HG03135 (cell line): ENCODE measurements at regions not wholly inside any gene's neighbourhood (a gene's known extent, or its start where the extent isn't known, plus 50 kb on each side); places are given as distances from the start of the nearest gene placed in this dataset.

Experiments
- ATAC-seq: cut with Tn5 transposase; IDR thresholded peaks from one replicate; pipeline ENCODE4 v1.9.1; 2021; ENCODE audit warnings: mild to moderate bottlenecking, moderate library complexity; ENCODE audit not compliant: unreplicated experiment

DNA sequence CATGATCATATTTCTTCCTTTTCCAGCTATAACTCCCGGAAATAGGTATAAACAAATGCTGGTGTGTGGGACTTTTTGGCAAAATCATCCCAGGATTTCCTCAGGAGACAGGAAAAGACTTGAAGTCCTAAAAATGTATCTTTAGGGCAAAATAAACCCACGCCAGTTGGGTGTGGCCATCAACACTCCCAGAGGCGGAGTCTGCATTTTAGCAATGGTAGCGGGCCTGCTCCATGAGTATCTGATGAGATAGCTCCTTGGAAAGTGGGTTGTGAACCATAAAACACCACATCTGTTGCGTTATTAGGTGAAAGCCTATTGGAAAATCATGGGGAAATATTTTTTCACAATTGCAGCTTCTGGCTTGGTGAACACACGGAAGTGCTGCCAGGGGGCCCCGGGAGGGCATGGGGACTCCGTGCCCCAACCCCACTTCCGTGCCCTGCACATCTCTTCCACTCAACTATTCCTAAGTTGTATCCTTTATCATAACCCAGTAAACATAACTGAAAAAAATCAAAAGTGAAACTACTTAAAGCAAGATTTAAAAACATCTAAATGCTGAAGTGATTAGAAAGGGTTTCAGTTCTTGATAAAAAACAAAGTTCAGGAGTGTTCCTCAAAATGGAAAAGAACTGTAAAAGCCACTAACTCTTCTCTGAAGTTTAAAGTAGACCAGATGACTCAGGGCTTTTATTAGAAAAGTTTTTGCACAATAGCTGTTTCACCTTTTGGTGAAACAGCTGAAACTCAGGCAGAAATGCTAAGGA is 111.2 kb downstream of the LRRC70 start:
- peak; percentile 51 for ATAC-seq

DNA sequence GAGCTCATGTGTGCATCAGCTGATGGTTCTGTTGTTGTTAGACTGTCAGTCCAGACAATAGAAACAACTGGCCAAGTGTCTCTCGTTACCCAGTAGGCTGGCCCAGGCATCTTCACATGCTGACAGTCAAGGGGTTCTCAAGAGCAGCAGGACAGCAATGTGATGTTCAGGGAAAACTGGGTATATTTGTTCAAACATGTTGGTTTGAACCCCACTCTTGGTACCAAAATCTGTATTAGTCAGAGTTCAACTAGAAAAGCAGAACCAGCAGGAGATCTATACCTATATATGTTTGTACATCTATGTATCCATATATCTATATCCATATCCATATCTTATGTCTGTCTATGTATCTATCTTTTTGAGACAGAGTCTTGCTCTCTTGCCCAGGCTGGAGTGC is 108.1 kb downstream of the LRRC70 start:
- ATAC-seq = no peak

DNA sequence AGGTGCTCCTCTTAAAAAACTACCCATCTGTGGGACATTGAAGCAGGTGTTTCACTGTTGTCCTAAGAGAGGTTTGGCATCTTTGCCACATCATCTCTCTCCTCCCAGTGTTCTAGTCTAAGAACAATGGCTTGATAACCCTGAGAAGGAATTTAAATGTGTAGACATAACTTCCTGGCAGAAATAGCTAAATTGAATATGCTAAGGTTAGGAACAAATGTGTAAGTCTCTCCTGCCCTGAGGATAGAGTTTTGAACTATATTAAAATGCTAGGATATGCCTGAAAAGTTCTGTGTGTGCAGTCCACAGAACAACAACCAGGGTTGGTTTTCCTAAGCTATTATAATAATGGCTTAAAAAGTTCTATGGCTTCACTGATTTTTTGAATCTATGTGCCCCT is 106.6 kb downstream of the LRRC70 start:
- ATAC-seq = no peak

DNA sequence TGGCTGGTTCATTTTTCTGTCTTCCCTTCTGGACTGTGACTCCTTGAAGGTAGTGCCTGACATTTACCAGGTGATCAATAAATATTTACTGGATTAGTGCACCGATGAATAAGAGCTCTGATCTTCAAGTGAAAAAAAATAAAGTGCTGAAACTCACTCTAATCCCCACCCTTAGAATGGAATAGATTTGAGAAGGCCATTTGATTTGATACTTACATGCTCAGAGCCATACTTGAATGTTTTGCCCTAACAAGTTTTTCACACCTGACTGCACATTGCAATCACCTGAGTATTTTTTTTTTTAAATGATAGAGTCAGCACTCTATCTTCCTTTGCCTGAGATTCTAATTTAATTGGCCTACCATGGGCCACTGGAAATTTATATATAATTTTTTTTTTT is 105.7 kb downstream of the LRRC70 start:
- no peak for ATAC-seq

DNA sequence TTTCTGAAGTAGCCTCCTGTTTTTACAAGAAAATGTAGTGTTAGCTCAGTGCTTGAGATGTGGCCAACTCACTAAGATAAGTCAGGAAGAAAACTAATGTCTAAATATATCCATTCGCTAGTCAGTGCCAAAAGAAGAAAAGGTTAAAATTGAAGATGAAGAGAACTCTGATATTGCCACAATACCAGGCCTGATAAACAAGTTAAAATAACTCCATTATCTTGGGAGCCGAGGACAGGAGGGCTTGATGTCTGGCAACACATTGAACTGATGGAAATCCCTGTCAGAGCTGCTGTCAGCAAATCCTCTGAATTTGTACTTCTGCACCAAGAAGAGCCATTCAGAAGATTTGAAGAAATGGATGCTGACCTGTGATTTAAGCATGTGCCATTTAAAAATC is 103.4 kb downstream of the LRRC70 start:
- ATAC-seq = no peak

DNA sequence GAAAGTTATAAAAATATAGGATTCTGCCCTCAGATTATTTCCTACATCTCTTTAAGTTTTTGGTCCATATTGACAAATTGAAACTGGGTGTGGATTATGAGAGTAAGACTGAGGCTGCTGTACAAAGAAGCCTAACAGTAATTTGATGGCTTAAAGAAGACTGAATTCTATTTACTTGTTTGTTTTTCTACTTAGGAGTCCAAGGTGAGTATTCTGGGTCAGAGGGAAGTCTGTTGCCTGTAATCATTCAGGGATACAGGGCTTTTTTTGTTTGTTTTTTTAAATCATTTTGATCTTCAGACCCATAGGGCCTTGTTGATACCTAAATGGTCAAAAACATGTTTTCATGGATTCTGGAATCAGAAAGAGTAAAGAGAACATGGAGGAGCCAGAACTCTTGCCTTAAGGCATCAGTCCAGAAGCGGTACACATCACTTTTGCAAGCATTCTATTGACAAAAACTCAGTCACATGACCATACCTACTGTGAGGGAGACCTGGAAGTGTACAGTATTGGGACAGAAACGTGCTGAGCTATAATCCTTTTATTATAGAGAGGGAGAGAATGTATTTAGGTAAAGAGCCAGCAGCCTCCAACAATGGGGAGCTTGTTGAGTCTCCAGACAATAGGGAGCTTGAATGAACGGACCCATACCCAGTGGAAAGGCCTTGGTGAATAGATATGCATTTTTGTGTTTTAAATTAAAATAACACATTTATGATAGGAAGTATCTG is 102.7 kb downstream of the LRRC70 start:
- ATAC-seq = no peak

DNA sequence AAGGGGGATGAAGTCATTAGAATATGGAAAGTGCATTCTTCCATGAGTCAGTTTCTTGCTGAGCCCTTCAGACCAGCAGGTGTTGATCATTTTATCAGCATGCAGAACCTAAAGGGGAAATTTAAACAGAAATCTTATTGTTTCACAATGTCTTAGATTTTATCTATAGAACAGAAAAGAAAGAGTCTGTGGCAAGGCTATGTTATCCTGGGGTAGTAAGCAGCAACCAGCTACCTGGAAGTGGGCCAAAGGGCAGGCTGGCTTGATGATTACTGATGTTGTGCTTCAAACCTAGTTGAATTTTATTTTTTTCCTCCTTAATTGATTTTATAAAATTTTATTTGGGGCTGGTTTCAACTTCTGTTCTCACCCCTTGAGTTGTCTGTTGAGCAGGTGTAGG is 101.5 kb downstream of the LRRC70 start:
- ATAC-seq = no peak
